Natural killer cell (primary cell): ENCODE measurements at regions not wholly inside any gene's neighbourhood (a gene's known extent, or its start where the extent isn't known, plus 50 kb on each side); places are given as distances from the start of the nearest gene placed in this dataset.

Source experiments
- ATAC-seq, 3 donors: fragments of 150-1000 bp in 2 of 3; fragments of 200-7000 bp in 1 of 3; cut with Tn5 transposase; 1 replicate in 1 of 3; 2 replicates in 2 of 3; pipeline ENCODE4 v1.10.0; 2021; ENCODE audit warnings: mild to moderate bottlenecking in 2 of 3, moderate library complexity in 2 of 3
- DNase-seq, 2 donors: peaks; one replicate each; pipeline versions ENCODE4 v3.0.0 to v3.0.0-alpha.2; 2013 to 2021; ENCODE audit warnings: mixed read lengths in 1 of 2
- H3K27ac ChIP-seq: one replicate; pipeline ENCODE4 v1.5.1; 2013; ENCODE audit warnings: mild to moderate bottlenecking, low read length
- H3K27me3 ChIP-seq: one replicate; pipeline ENCODE4 v1.6.1; 2013; ENCODE audit warnings: low read length; ENCODE audit not compliant: control insufficient read depth, insufficient read depth
- H3K36me3 ChIP-seq: one replicate; pipeline ENCODE4 v1.6.1; 2013; ENCODE audit warnings: low read length; ENCODE audit not compliant: control insufficient read depth, insufficient read depth
- H3K4me1 ChIP-seq: one replicate; pipeline ENCODE4 v1.6.1; 2013; ENCODE audit warnings: low read length; ENCODE audit not compliant: control insufficient read depth, insufficient read depth
- H3K4me3 ChIP-seq: one replicate; pipeline ENCODE4 v1.5.1; 2013; ENCODE audit warnings: low read length
- H3K9me3 ChIP-seq: one replicate; pipeline ENCODE4 v1.6.1; 2013; ENCODE audit warnings: low read length; ENCODE audit not compliant: control insufficient read depth, insufficient read depth
- H3K27ac Mint-ChIP-seq, 2 donors: one replicate each; pipeline ENCODE4 v1.8.0; 2022; ENCODE audit warnings: mild to moderate bottlenecking in 2 of 2, mixed read lengths in 2 of 2, moderate library complexity in 1 of 2
- H3K27me3 Mint-ChIP-seq, 2 donors: one replicate each; pipeline ENCODE4 v1.8.0; 2022; ENCODE audit warnings: low read depth in 2 of 2, mixed read lengths in 2 of 2
- H3K36me3 Mint-ChIP-seq: one replicate; pipeline ENCODE4 v1.8.0; 2022; ENCODE audit warnings: mixed read lengths
- H3K4me1 Mint-ChIP-seq, 2 donors: one replicate each; pipeline ENCODE4 v1.8.0; 2022; ENCODE audit warnings: mixed read lengths in 2 of 2
- H3K4me3 Mint-ChIP-seq: one replicate; pipeline ENCODE4 v1.8.0; 2022; ENCODE audit warnings: mild to moderate bottlenecking, moderate library complexity, mixed read lengths
- H3K9me3 Mint-ChIP-seq, 2 donors: one replicate each; pipeline ENCODE4 v1.8.0; 2022; ENCODE audit warnings: mixed read lengths in 2 of 2
- CTCF ChIP-seq: fragments of 200-600 bp; IDR thresholded peaks from one replicate; pipeline ENCODE4 v1.8.0; 2022; ENCODE audit warnings: antibody characterized with exemption
- WGBS: methylation state at CpG from one replicate; pipeline ENCODE4 v1.1.7; 2013; ENCODE audit warnings: missing lambda C conversion rate; ENCODE audit not compliant: insufficient coverage; 5-methylcytosine and 5-hydroxymethylcytosine counted together
- intact Hi-C: fragments of 100-400 bp; cut with micrococcal nuclease; formaldehyde crosslinking; loops from one replicate; pipeline ENCODE4 v1.14.2; 2022

GRCh38 chr2:19125901-19126680, 232.3 kb downstream of the OSR1 start:
- Histone ChIP-seq H3K27ac (no peak overlapping the region), H3K9me3 (no peaks in the 10 kb centered on the region), H3K27me3 (no peaks in the 10 kb centered on the region), H3K4me3 (no peak overlapping the region), H3K4me1 (no peaks in the 10 kb centered on the region), H3K36me3 (no peaks in the 10 kb centered on the region)
- no peak for TF ChIP-seq CTCF
- 83% methylated on average over 6 of the region's 9 CpGs for WGBS
- Mint-ChIP-seq H3K27ac (no peak overlapping the region), H3K4me1 (no peaks in the 10 kb centered on the region), H3K9me3 (peaks cover 4 to 9% of the 10 kb centered on the region in 2 donors), H3K4me3 (no peak overlapping the region), H3K36me3 (no peaks in the 10 kb centered on the region), H3K27me3 (no peaks in the 10 kb centered on the region)
- intact Hi-C loops = no loop called here
- DNase-seq = no peak
- ATAC-seq = no peak

GRCh38 chr2:19124135-19124534, 234.3 kb downstream of the OSR1 start:
- no peak for TF ChIP-seq CTCF
- Mint-ChIP-seq H3K27ac (no peak overlapping the region), H3K4me3 (no peak overlapping the region), H3K27me3 (no peaks in the 10 kb centered on the region), H3K4me1 (no peaks in the 10 kb centered on the region), H3K9me3 (peaks cover 5 to 11% of the 10 kb centered on the region in 2 donors), H3K36me3 (no peaks in the 10 kb centered on the region)
- ATAC-seq (no peak), DNase-seq (no peak)
- H3K27me3 ChIP-seq = no peaks in the 10 kb centered on the region
- intact Hi-C loops = no loop called here
- H3K36me3 ChIP-seq = no peaks in the 10 kb centered on the region
- no peaks in the 10 kb centered on the region for H3K9me3 ChIP-seq
- H3K4me3 ChIP-seq = no peak overlapping the region
- no peaks in the 10 kb centered on the region for H3K4me1 ChIP-seq
- H3K27ac ChIP-seq = no peak overlapping the region
- WGBS = 67% methylated on average over 5 of the region's 5 CpGs

GRCh38 chr2:19123556-19123955, 234.9 kb downstream of the OSR1 start:
- Histone ChIP-seq H3K4me1 (no peaks in the 10 kb centered on the region), H3K36me3 (no peaks in the 10 kb centered on the region), H3K4me3 (no peak overlapping the region), H3K27me3 (no peaks in the 10 kb centered on the region), H3K9me3 (no peaks in the 10 kb centered on the region), H3K27ac (no peak overlapping the region)
- H3K9me3 Mint-ChIP-seq = peaks cover 5 to 11% of the 10 kb centered on the region in 2 donors
- H3K27ac Mint-ChIP-seq = no peak overlapping the region
- H3K4me3 Mint-ChIP-seq = no peak overlapping the region
- ATAC-seq (no peak), DNase-seq (no peak)
- H3K4me1 Mint-ChIP-seq = no peaks in the 10 kb centered on the region
- H3K27me3 Mint-ChIP-seq = no peaks in the 10 kb centered on the region
- 80% methylated on average over 2 of the region's 2 CpGs for WGBS
- H3K36me3 Mint-ChIP-seq = no peaks in the 10 kb centered on the region
- intact Hi-C loops = no loop called here
- TF ChIP-seq CTCF = no peak

GRCh38 chr2:19122220-19122619, 236.2 kb downstream of the OSR1 start:
- intact Hi-C loops = no loop called here
- 64% methylated on average over 1 of the region's 1 CpG for WGBS
- no peak for ATAC-seq
- TF ChIP-seq CTCF = no peak
- Histone ChIP-seq H3K27ac (no peak overlapping the region), H3K4me1 (no peaks in the 10 kb centered on the region), H3K27me3 (no peaks in the 10 kb centered on the region), H3K4me3 (no peak overlapping the region), H3K9me3 (no peaks in the 10 kb centered on the region), H3K36me3 (no peaks in the 10 kb centered on the region)
- Mint-ChIP-seq H3K27ac (no peak overlapping the region), H3K9me3 (peaks cover 5 to 14% of the 10 kb centered on the region in 2 donors), H3K4me1 (no peaks in the 10 kb centered on the region), H3K27me3 (no peaks in the 10 kb centered on the region), H3K36me3 (no peaks in the 10 kb centered on the region), H3K4me3 (no peak overlapping the region)
- DNase-seq = no peak
